Fibroblast of lung (primary cell): ENCODE measurements at regions not wholly inside any gene's neighbourhood (a gene's known extent, or its start where the extent isn't known, plus 50 kb on each side); places are given as distances from the start of the nearest gene placed in this dataset.
A peak's percentile ranks its signal among the peaks of the same experiment; 100 is the strongest.

ENCODE experiments used
- DNase-seq, 2 donors: peaks; one replicate each; pipeline versions ENCODE4 v3.0.0 to v3.0.0-alpha.2; 2010; ENCODE audit warnings: low read depth in 2 of 2
- H2AFZ ChIP-seq: 2 replicates; pipeline ENCODE4 v1.5.1; 2012; ENCODE audit warnings: low read length, control low read depth, inconsistent platforms
- H3K27ac ChIP-seq: 2 replicates; pipeline ENCODE4 v1.5.1; 2011; ENCODE audit warnings: low read length, control low read depth; ENCODE audit not compliant: insufficient read depth
- H3K27me3 ChIP-seq: 2 replicates; pipeline ENCODE4 v1.5.1; 2011; ENCODE audit warnings: mild to moderate bottlenecking, low read length; ENCODE audit not compliant: control insufficient read depth, insufficient read depth
- H3K36me3 ChIP-seq: 2 replicates; pipeline ENCODE4 v1.5.1; 2011; ENCODE audit warnings: low read length; ENCODE audit not compliant: control insufficient read depth, insufficient read depth
- H3K4me1 ChIP-seq: 2 replicates; pipeline ENCODE4 v1.5.1; 2011; ENCODE audit warnings: low read length; ENCODE audit not compliant: control insufficient read depth, insufficient read depth; ENCODE audit errors: extremely low read depth
- H3K4me2 ChIP-seq: 2 replicates; pipeline ENCODE4 v1.5.1; 2011; ENCODE audit warnings: low read length, control low read depth; ENCODE audit not compliant: insufficient read depth; ENCODE audit errors: extremely low read depth
- H3K4me3 ChIP-seq, 4 experiments: fragments of 200-600 bp in 1 of 4; sonication (generic) in 1 of 4; replicated peaks in 1 of 4; 2 replicates each; pipeline ENCODE4 v1.5.1; 2011 to 2016; ENCODE audit warnings: low read length in 4 of 4, low read depth in 3 of 4, mild to moderate bottlenecking in 3 of 4, control low read depth in 2 of 4, inconsistent platforms in 1 of 4, mixed read lengths in 1 of 4; ENCODE audit not compliant: insufficient read depth in 1 of 4; ENCODE audit errors: control extremely low read depth in 1 of 4
- H3K79me2 ChIP-seq: 2 replicates; pipeline ENCODE4 v1.5.1; 2012; ENCODE audit warnings: mild to moderate bottlenecking, low read length, inconsistent platforms; ENCODE audit not compliant: control insufficient read depth, insufficient read depth
- H3K9ac ChIP-seq: 2 replicates; pipeline ENCODE4 v1.5.1; 2011; ENCODE audit warnings: mild to moderate bottlenecking, low read length, control low read depth; ENCODE audit not compliant: insufficient read depth
- H3K9me3 ChIP-seq: 2 replicates; pipeline ENCODE4 v1.5.1; 2012; ENCODE audit warnings: low read depth, low read length; ENCODE audit not compliant: control insufficient read depth, insufficient read depth
- H4K20me1 ChIP-seq: 2 replicates; pipeline ENCODE4 v1.5.1; 2011; ENCODE audit warnings: low read length; ENCODE audit not compliant: control insufficient read depth, insufficient read depth; ENCODE audit errors: extremely low read depth
- EZH2 ChIP-seq: IDR thresholded peaks from 2 replicates; pipeline ENCODE4 v1.5.1; 2012; ENCODE audit warnings: low read length, control low read depth, mild to moderate bottlenecking; ENCODE audit errors: missing control alignments
- TF ChIP-seq, protein P1 (sequence below), 2 donors: IDR thresholded peaks in 1 of 2; conservative IDR thresholded peaks in 1 of 2; 1 replicate in 1 of 2; 2 replicates in 1 of 2; pipeline ENCODE4 v1.5.1; 2011 to 2012; ENCODE audit warnings: low read length in 2 of 2, control low read depth in 1 of 2, inconsistent platforms in 1 of 2, low read depth in 1 of 2, mild to moderate bottlenecking in 1 of 2

DNA sequence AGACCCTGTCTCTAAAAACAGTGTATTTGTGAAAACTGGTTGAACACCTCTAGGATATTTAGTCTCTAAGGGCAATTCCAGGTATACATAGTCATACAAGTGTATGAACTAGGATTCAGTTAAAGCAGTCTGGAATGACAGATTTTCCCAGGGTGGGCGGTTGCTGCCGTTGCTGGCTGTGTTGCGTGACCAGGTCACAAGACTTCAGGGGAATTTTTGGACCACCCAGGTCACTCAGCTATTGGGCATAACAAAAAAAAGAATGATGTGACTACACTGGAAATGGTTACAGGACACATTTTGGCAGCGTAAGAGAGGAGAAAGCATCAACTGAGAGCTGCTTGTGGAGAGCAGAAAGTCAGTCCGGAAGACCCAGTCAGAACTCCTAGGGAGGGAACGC is 58.0 kb upstream of the ZBTB7C start:
- Histone ChIP-seq H4K20me1 (no peaks in the 10 kb centered on the region), H3K79me2 (no peaks in the 10 kb centered on the region), H3K27me3 (peaks cover 4% of the 10 kb centered on the region), H3K27ac (no peak overlapping the region), H3K9ac (no peak overlapping the region), H3K4me3 (no peak overlapping the region), H3K4me2 (no peak overlapping the region), H2AFZ (no peak overlapping the region), H3K4me1 (peaks cover 7% of the 10 kb centered on the region), H3K36me3 (no peaks in the 10 kb centered on the region), H3K9me3 (no peaks in the 10 kb centered on the region)
- TF ChIP-seq EZH2: no peak
- TF ChIP-seq, protein P1, sequence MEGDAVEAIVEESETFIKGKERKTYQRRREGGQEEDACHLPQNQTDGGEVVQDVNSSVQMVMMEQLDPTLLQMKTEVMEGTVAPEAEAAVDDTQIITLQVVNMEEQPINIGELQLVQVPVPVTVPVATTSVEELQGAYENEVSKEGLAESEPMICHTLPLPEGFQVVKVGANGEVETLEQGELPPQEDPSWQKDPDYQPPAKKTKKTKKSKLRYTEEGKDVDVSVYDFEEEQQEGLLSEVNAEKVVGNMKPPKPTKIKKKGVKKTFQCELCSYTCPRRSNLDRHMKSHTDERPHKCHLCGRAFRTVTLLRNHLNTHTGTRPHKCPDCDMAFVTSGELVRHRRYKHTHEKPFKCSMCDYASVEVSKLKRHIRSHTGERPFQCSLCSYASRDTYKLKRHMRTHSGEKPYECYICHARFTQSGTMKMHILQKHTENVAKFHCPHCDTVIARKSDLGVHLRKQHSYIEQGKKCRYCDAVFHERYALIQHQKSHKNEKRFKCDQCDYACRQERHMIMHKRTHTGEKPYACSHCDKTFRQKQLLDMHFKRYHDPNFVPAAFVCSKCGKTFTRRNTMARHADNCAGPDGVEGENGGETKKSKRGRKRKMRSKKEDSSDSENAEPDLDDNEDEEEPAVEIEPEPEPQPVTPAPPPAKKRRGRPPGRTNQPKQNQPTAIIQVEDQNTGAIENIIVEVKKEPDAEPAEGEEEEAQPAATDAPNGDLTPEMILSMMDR (conservative IDR thresholded peaks at IDR 0.05 in 1 of 2, IDR thresholded peaks at IDR 0.05 in 1 of 2; ENCODE audit: low read depth in 1 of 2, low read length in 2 of 2): no peak
- no peak for DNase-seq

- Histone ChIP-seq H4K20me1 (no peaks in the 10 kb centered on the region), H3K4me3 (no peak overlapping the region), H2AFZ (no peak overlapping the region), H3K9me3 (no peaks in the 10 kb centered on the region), H3K9ac (no peak overlapping the region), H3K27ac (no peak overlapping the region), H3K36me3 (no peaks in the 10 kb centered on the region), H3K4me2 (no peak overlapping the region), H3K27me3 (no peaks in the 10 kb centered on the region), H3K79me2 (no peaks in the 10 kb centered on the region), H3K4me1 (no peaks in the 10 kb centered on the region)
- no peak for DNase-seq
- TF ChIP-seq, protein P1 (conservative IDR thresholded peaks at IDR 0.05 in 1 of 2, IDR thresholded peaks at IDR 0.05 in 1 of 2; ENCODE audit: low read depth in 1 of 2, low read length in 2 of 2): no peak
- no peak for TF ChIP-seq EZH2
Measured at GRCh38 chr18:48462510-48462909, 53.3 kb upstream of the ZBTB7C start.

GRCh38 chr18:48460929-48461583 is 51.9 kb upstream of the ZBTB7C start:
- Histone ChIP-seq H3K4me3 (no peak overlapping the region), H3K9ac (no peak overlapping the region), H3K27ac (no peak overlapping the region), H2AFZ (no peak overlapping the region), H3K36me3 (no peaks in the 10 kb centered on the region), H3K4me1 (peaks cover 3% of the 10 kb centered on the region), H4K20me1 (no peaks in the 10 kb centered on the region), H3K4me2 (no peak overlapping the region), H3K9me3 (no peaks in the 10 kb centered on the region), H3K79me2 (no peaks in the 10 kb centered on the region), H3K27me3 (no peaks in the 10 kb centered on the region)
- no peak for TF ChIP-seq EZH2
- TF ChIP-seq, protein P1 (conservative IDR thresholded peaks at IDR 0.05 in 1 of 2, IDR thresholded peaks at IDR 0.05 in 1 of 2; ENCODE audit: low read depth in 1 of 2, low read length in 2 of 2): no peak
- peak; percentile 41 to 65 for DNase-seq
